GM12878 (cell line): ENCODE measurements at regions not wholly inside any gene's neighbourhood (a gene's known extent, or its start where the extent isn't known, plus 50 kb on each side); places are given as distances from the start of the nearest gene placed in this dataset.
"Not testable (repeated sequence)": the region's sequence is repeated elsewhere in the genome, so short reads cannot be mapped to it uniquely, and the experiment has no call there.

ENCODE experiments used
- ATAC-seq: fragments of 200-7000 bp; cut with Tn5 transposase; 3 replicates; pipeline ENCODE4 v1.9.1; 2020; ENCODE audit warnings: mild to moderate bottlenecking, moderate library complexity
- BruUV-seq: library from RNA; stranded (reverse); fragments of 400-500 nt; replicated peaks from 2 replicates; lab custom pipeline; 2021; lab: Mats Ljungman, UMichigan
- CTCF ChIA-PET: fragments of 300-600 bp; sonication (Branson Sonifier 250); formaldehyde crosslinking; extraction: SDS; loops from one replicate; lab custom pipeline; 2021; ENCODE audit warnings: inconsistent platforms; lab: Yijun Ruan, JAX
- POLR2A ChIA-PET: fragments of 350-600 bp; formaldehyde crosslinking; extraction: SDS; loops from one replicate; lab custom pipeline; 2021; ENCODE audit warnings: inconsistent platforms; lab: Charles Lee
- RAD21 ChIA-PET: fragments of 300-600 bp; sonication (Branson Sonifier 250); formaldehyde crosslinking; loops from one replicate; lab custom pipeline; 2023; ENCODE audit warnings: antibody characterized with exemption; ENCODE audit not compliant: unreplicated experiment; lab: Charles Lee
- SMC1A ChIA-PET: fragments of 300-600 bp; sonication (Branson Sonifier 250); formaldehyde crosslinking; loops from one replicate; lab custom pipeline; 2023; ENCODE audit not compliant: unreplicated experiment, uncharacterized antibody; lab: Charles Lee
- DNase-seq: peaks from one replicate; pipeline ENCODE4 v3.0.0-alpha.2; 2011; ENCODE audit warnings: low read depth, low spot score
- FAIRE-seq: peaks from 3 replicates; lab custom pipeline; 2011; peaks lifted over from hg19 to GRCh38; lab: Jason Lieb, UNC
- H2AFZ ChIP-seq: 2 replicates; pipeline ENCODE4 v1.6.0; 2011; ENCODE audit warnings: low read depth, low read length, control low read depth; ENCODE audit not compliant: control insufficient read depth
- H3K27ac ChIP-seq: 2 replicates; pipeline ENCODE4 v1.5.1; 2011; ENCODE audit warnings: control low read depth; ENCODE audit not compliant: control insufficient read depth, insufficient read depth
- H3K27me3 ChIP-seq, 2 experiments: replicated peaks in 1 of 2; 2 replicates each; pipeline versions ENCODE4 v1.6.0 to v1.6.1; 2011; ENCODE audit warnings: low read length in 1 of 2; ENCODE audit not compliant: control insufficient read depth in 2 of 2, insufficient read depth in 2 of 2
- H3K36me3 ChIP-seq, 2 experiments: 2 replicates each; pipeline ENCODE4 v1.5.1; 2011; ENCODE audit warnings: low read length in 1 of 2; ENCODE audit not compliant: control insufficient read depth in 2 of 2, insufficient read depth in 2 of 2
- H3K4me1 ChIP-seq: 2 replicates; pipeline ENCODE4 v1.6.1; 2011; ENCODE audit warnings: mild to moderate bottlenecking, low read length, moderate library complexity, mixed read lengths; ENCODE audit not compliant: control insufficient read depth, insufficient read depth
- H3K4me2 ChIP-seq: 2 replicates; pipeline ENCODE4 v1.6.0; 2011; ENCODE audit warnings: control low read depth; ENCODE audit not compliant: control insufficient read depth, insufficient read depth
- H3K4me3 ChIP-seq: fragments of 200-600 bp; sonication (generic); 2 replicates; pipeline ENCODE4 v1.5.1; 2016
- H3K79me2 ChIP-seq: 2 replicates; pipeline ENCODE4 v1.6.0; 2011; ENCODE audit warnings: low read length; ENCODE audit not compliant: control insufficient read depth, insufficient read depth
- H3K9ac ChIP-seq: 2 replicates; pipeline ENCODE4 v1.8.0; 2011; ENCODE audit warnings: low read length, control low read depth, mixed read lengths; ENCODE audit not compliant: control insufficient read depth, insufficient read depth
- H3K9me3 ChIP-seq: replicated peaks from 3 replicates; pipeline ENCODE4 v1.5.1; 2011; ENCODE audit warnings: mild to moderate bottlenecking, low read length; ENCODE audit not compliant: control insufficient read depth, insufficient read depth
- H4K20me1 ChIP-seq: 2 replicates; pipeline ENCODE4 v1.6.0; 2011; ENCODE audit not compliant: control insufficient read depth, insufficient read depth
- ATF7 ChIP-seq: fragments of 450-650 bp; IDR thresholded peaks from 2 replicates; pipeline ENCODE4 v1.6.1; 2016; ENCODE audit warnings: low read depth, mild to moderate bottlenecking
- CREB1 ChIP-seq: IDR thresholded peaks from 2 replicates; pipeline ENCODE4 v1.6.1; 2012; ENCODE audit warnings: low read depth, mild to moderate bottlenecking, inconsistent platforms
- EGR1 ChIP-seq, 2 experiments: IDR thresholded peaks; 1 replicate in 1 of 2; 2 replicates in 1 of 2; pipeline ENCODE4 v1.6.1; 2011 to 2012; ENCODE audit warnings: low read depth in 2 of 2, low read length in 2 of 2, borderline replicate concordance in 1 of 2, mild to moderate bottlenecking in 1 of 2, moderate library complexity in 1 of 2
- IKZF2 ChIP-seq, 2 experiments: fragments of 450-650 bp; IDR thresholded peaks; 2 replicates each; pipeline ENCODE4 v1.6.1; 2017; ENCODE audit warnings: mild to moderate bottlenecking in 2 of 2, moderate library complexity in 2 of 2
- MEF2A ChIP-seq: IDR thresholded peaks from 2 replicates; pipeline ENCODE4 v1.6.1; 2011; ENCODE audit warnings: low read depth, mild to moderate bottlenecking, low read length, moderate library complexity; ENCODE audit not compliant: insufficient read depth
- NFXL1 ChIP-seq: fragments of 450-650 bp; IDR thresholded peaks from 2 replicates; pipeline ENCODE4 v1.6.1; 2017; ENCODE audit warnings: antibody characterized with exemption, mild to moderate bottlenecking, borderline replicate concordance
- NR2F1 ChIP-seq: fragments of 450-650 bp; conservative IDR thresholded peaks from 2 replicates; pipeline ENCODE4 v1.6.1; 2017; ENCODE audit warnings: mild to moderate bottlenecking
- RUNX3 ChIP-seq: IDR thresholded peaks from 2 replicates; pipeline ENCODE4 v1.6.1; 2012; ENCODE audit warnings: low read length, inconsistent platforms
- SRF ChIP-seq, 2 experiments: IDR thresholded peaks; 2 replicates each; pipeline ENCODE4 v1.6.1; 2011; ENCODE audit warnings: low read depth in 2 of 2, low read length in 2 of 2, mild to moderate bottlenecking in 1 of 2, moderate library complexity in 1 of 2
- WGBS: methylation state at CpG from one replicate; pipeline ENCODE4 v1.1.6; 2016; ENCODE audit warnings: low lambda C conversion rate; ENCODE audit not compliant: insufficient replicate concordance, insufficient coverage; ENCODE audit errors: missing lambda C conversion rate; 5-methylcytosine and 5-hydroxymethylcytosine counted together
- in situ Hi-C: fragments of 300-500 bp; cut with MboI; formaldehyde crosslinking; loops from 9 replicates; pipeline ENCODE4 v1.14.3; 2018; ENCODE audit warnings: mixed read lengths
- intact Hi-C: fragments of 100-400 bp; cut with micrococcal nuclease; formaldehyde crosslinking; loops from one replicate; pipeline ENCODE4 v1.14.2; 2022; ENCODE audit not compliant: unreplicated experiment
- TF ChIP-seq, protein P1 (sequence below): fragments of 450-650 bp; formaldehyde crosslinking; IDR thresholded peaks from 2 replicates; pipeline ENCODE4 v1.4.0; 2022; ENCODE audit warnings: mild to moderate bottlenecking, moderate library complexity
- TF ChIP-seq, protein P2 (sequence below): fragments of 450-650 bp; formaldehyde crosslinking; IDR thresholded peaks from 2 replicates; pipeline ENCODE4 v1.5.0; 2022; ENCODE audit warnings: mild to moderate bottlenecking, missing genetic modification characterization

- H3K4me1 ChIP-seq, H4K20me1 ChIP-seq, intact Hi-C loops, H2AFZ ChIP-seq, H3K4me2 ChIP-seq, H3K27me3 ChIP-seq, H3K4me3 ChIP-seq, H3K36me3 ChIP-seq, POLR2A ChIA-PET, DNase-seq, H3K27ac ChIP-seq, RAD21 ChIA-PET, H3K9ac ChIP-seq, H3K9me3 ChIP-seq, H3K79me2 ChIP-seq, BruUV-seq, in situ Hi-C loops, ATAC-seq, CTCF ChIA-PET, FAIRE-seq, SMC1A ChIA-PET: not testable (repeated sequence)
- WGBS = 0% methylated on average over 2 of the region's 2 CpGs
Measured at GRCh38 chr7:68195642-68196041, 1199.0 kb downstream of the TYW1 start.

DNA sequence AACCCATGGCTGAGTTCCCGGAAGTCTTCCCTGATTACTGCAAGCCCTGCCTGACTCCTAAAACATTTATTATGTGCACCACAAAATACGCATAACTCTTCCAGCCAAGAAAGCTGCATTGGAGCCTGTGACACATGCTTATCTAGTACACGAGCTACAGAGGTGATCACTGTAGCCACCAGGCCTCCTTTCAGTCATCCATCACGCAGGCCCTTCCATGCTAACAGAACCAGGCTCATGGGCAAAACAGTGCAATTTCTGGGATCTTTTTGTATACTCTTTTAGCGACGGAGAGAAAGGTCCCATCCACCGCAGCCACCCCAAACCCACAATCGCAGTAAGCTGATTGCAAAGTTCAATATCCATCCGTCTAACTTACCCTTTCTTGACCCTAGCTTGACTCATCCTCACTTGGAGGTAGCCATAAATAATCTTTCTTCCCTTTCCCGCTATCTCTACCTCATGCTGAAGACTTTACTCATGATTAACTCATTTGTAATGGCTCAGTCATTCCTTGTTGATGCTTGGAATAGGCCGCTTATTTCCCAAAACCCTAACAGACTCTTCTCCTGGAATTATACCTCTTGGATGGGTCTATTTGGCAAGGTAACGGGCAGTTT, 1203.5 kb downstream of the TYW1 start:
- ChIA-PET SMC1A (interaction anchor here (0.9 kb wide), 1 partner anchor 1898 kb away, joined by 3 read pairs; no protein-coding TSS in a partner anchor), CTCF (no interaction called here)
- TF ChIP-seq CREB1 = no peak
- no peak for TF ChIP-seq ATF7
- TF ChIP-seq, protein P1, sequence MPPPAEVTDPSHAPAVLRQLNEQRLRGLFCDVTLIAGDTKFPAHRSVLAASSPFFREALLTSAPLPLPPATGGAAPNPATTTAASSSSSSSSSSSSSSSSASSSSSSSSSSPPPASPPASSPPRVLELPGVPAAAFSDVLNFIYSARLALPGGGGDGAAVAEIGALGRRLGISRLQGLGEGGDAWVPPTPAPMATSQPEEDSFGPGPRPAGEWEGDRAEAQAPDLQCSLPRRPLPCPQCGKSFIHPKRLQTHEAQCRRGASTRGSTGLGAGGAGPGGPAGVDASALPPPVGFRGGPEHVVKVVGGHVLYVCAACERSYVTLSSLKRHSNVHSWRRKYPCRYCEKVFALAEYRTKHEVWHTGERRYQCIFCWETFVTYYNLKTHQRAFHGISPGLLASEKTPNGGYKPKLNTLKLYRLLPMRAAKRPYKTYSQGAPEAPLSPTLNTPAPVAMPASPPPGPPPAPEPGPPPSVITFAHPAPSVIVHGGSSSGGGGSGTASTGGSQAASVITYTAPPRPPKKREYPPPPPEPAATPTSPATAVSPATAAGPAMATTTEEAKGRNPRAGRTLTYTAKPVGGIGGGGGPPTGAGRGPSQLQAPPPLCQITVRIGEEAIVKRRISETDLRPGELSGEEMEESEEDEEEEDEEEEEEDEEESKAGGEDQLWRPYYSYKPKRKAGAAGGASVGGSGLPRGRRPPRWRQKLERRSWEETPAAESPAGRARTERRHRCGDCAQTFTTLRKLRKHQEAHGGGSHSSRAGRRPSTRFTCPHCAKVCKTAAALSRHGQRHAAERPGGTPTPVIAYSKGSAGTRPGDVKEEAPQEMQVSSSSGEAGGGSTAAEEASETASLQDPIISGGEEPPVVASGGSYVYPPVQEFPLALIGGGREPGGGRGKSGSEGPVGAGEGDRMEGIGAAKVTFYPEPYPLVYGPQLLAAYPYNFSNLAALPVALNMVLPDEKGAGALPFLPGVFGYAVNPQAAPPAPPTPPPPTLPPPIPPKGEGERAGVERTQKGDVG (CRISPR knock-in tag) = no peak
- TF ChIP-seq NR2F1 = no peak
- TF ChIP-seq IKZF2 (IDR thresholded peaks at IDR 0.05) = no peak
- TF ChIP-seq RUNX3 = no peak
- TF ChIP-seq, protein P2, sequence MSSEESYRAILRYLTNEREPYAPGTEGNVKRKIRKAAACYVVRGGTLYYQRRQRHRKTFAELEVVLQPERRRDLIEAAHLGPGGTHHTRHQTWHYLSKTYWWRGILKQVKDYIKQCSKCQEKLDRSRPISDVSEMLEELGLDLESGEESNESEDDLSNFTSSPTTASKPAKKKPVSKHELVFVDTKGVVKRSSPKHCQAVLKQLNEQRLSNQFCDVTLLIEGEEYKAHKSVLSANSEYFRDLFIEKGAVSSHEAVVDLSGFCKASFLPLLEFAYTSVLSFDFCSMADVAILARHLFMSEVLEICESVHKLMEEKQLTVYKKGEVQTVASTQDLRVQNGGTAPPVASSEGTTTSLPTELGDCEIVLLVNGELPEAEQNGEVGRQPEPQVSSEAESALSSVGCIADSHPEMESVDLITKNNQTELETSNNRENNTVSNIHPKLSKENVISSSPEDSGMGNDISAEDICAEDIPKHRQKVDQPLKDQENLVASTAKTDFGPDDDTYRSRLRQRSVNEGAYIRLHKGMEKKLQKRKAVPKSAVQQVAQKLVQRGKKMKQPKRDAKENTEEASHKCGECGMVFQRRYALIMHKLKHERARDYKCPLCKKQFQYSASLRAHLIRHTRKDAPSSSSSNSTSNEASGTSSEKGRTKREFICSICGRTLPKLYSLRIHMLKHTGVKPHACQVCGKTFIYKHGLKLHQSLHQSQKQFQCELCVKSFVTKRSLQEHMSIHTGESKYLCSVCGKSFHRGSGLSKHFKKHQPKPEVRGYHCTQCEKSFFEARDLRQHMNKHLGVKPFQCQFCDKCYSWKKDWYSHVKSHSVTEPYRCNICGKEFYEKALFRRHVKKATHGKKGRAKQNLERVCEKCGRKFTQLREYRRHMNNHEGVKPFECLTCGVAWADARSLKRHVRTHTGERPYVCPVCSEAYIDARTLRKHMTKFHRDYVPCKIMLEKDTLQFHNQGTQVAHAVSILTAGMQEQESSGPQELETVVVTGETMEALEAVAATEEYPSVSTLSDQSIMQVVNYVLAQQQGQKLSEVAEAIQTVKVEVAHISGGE (CRISPR knock-in tag) = no peak
- no peak for TF ChIP-seq SRF (IDR thresholded peaks at IDR 0.05; ENCODE audit: low read depth in 2 of 2, low read length in 2 of 2)
- no peak for TF ChIP-seq NFXL1
- TF ChIP-seq EGR1 (IDR thresholded peaks at IDR 0.05; ENCODE audit: borderline replicate concordance in 1 of 2, low read depth in 2 of 2, low read length in 2 of 2) = no peak
- no peak for TF ChIP-seq MEF2A

More for the DNA sequence above, 1203.5 kb downstream of the TYW1 start:
- H3K9me3 ChIP-seq = no peaks in the 10 kb centered on the region
- H3K36me3 ChIP-seq = no peaks in the 10 kb centered on the region
- no peak overlapping the region for H3K9ac ChIP-seq
- WGBS = 46% methylated on average over 12 of the region's 12 CpGs
- ChIA-PET POLR2A (no interaction called here), RAD21 (no interaction called here)
- H3K4me3 ChIP-seq = no peak overlapping the region
- H3K4me2 ChIP-seq = no peak overlapping the region
- no peaks in the 10 kb centered on the region for H3K4me1 ChIP-seq
- no peaks in the 10 kb centered on the region for H4K20me1 ChIP-seq
- FAIRE-seq (no peak), DNase-seq (no peak), ATAC-seq (no peak)
- H2AFZ ChIP-seq = no peak overlapping the region
- intact Hi-C loops (no loop called here), in situ Hi-C loops (no loop called here)
- no peaks in the 10 kb centered on the region for H3K79me2 ChIP-seq
- no TSS peak for BruUV-seq
- no peaks in the 10 kb centered on the region for H3K27me3 ChIP-seq
- H3K27ac ChIP-seq = no peak overlapping the region
